Dedifferentiated amniotic fluid mesenchymal stem cell (primary cell): ENCODE measurements at regions not wholly inside any gene's neighbourhood (a gene's known extent, or its start where the extent isn't known, plus 50 kb on each side); places are given as distances from the start of the nearest gene placed in this dataset.

Source experiments
- DNase-seq: peaks from one replicate; pipeline ENCODE4 v3.0.0-alpha.2; 2016; ENCODE audit errors: extremely low spot score

- no peak for DNase-seq
Measured at GRCh38 chr1:36542962-36543515, 60.3 kb upstream of the CSF3R start.

GRCh38 chr1:36542024-36542961 is 59.6 kb upstream of the CSF3R start:
- DNase-seq, result no peak

GRCh38 chr1:36540056-36540455 is 57.3 kb upstream of the CSF3R start:
- no peak for DNase-seq

GRCh38 chr1:36539526-36539925 is 56.8 kb upstream of the CSF3R start:
- DNase-seq, result no peak

- no peak for DNase-seq
Measured at GRCh38 chr1:36537991-36538390, 55.3 kb upstream of the CSF3R start.

- no peak for DNase-seq
Measured at GRCh38 chr1:36537190-36537768, 54.6 kb upstream of the CSF3R start.

- DNase-seq, result no peak
Measured at GRCh38 chr1:36536727-36537126, 54.0 kb upstream of the CSF3R start.

GRCh38 chr1:36534711-36535412 is 52.1 kb upstream of the CSF3R start:
- DNase-seq, result no peak

- no peak for DNase-seq
Measured at GRCh38 chr1:36533897-36534296, 51.2 kb upstream of the CSF3R start.

- DNase-seq, result no peak
Measured at GRCh38 chr1:36532810-36533401, 50.2 kb upstream of the CSF3R start.
